ENCODE measurements at regions not wholly inside any gene's neighbourhood (a gene's known extent, or its start where the extent isn't known, plus 50 kb on each side); places are given as distances from the start of the nearest gene placed in this dataset.
"Not testable (repeated sequence)": the region's sequence is repeated elsewhere in the genome, so short reads cannot be mapped to it uniquely, and the experiment has no call there.

GRCh38 chr10:33858326-33858725 lies 523.9 kb upstream of the NRP1 start:
- DNase-seq = no peak

GRCh38 chr10:33853221-33853620 lies 518.8 kb upstream of the NRP1 start:
- DNase-seq = not testable (repeated sequence)

DNA sequence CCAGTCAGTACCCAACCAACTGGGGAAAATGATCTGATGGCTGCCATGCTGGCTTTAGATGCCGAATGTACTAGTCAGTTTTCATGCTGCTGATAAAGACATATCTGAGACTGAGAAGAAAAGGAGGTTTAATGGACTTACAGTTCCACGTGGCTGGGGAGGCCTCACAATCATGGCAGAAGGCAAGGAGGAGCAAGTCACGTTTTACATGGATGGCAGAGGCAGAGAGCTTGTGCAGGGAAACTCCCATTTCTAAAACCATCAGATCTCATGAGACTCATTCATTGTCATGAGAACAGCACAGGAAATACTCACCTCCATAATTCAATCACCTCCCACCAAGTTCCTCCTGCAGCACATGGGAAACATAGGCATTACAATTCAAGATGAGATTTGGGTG lies 508.9 kb upstream of the NRP1 start:
- DNase-seq = no peak

- no peak for DNase-seq
Observed at GRCh38 chr10:33841678-33842077, 507.2 kb upstream of the NRP1 start.

DNA sequence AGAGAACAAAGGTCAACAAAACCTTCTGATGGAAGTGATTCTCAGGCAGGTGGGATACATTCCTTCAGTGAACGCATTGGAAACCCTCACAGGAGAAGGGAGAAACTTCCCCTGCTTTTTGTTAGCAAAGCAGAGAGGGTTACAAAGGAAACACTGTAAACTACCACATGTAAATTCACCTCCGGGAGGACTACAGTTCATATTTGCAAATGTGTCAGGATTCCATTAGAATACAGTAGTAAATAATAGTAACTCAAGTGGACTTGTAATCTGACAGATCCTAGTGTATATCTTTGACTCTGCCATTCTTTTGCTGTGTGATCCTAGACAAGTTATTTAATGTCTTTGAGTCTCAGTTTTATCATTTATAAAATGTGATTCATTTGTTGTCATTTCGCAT lies 504.3 kb upstream of the NRP1 start:
- no peak for DNase-seq

DNA sequence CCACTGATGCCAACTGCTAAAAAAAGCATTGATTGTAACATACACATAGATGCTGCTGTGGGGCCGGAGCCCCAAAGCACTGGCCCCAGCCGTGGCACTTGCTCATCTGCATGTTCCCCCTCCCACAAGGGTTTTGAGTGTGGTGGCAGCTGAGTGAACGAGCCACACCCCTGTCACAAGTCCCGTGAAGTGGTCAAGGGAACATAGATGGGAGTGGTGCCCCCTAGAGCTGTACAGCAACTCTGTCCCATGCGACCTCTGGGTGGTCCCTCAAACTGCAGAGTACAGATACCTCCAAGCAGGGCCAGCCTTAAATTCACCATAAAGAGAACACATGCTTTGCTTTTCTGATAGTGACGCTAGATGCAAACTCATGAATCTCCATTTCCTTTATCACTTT lies 503.3 kb upstream of the NRP1 start:
- DNase-seq = no peak

DNA sequence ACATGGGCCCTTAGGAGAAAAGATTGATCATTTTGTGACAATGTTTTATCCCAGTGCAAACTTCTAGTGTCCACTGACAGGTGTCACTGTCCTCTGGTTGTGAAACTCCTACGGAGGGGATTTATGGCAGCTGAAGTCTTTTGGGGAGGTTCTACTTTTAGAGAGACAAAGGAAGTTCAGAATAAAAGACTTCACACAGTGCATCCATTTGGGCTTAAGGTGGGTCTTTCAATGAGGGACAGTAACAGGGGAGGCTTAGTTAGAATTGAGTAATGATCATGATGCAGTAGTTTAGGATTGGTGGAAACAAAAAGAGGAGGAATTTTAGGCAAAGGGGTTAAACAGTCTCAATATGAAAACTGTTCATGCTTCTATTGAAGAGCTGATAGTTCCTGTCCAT lies 501.1 kb upstream of the NRP1 start:
- DNase-seq = no peak

GRCh38 chr10:33833566-33833965 lies 499.1 kb upstream of the NRP1 start:
- no peak for DNase-seq

DNA sequence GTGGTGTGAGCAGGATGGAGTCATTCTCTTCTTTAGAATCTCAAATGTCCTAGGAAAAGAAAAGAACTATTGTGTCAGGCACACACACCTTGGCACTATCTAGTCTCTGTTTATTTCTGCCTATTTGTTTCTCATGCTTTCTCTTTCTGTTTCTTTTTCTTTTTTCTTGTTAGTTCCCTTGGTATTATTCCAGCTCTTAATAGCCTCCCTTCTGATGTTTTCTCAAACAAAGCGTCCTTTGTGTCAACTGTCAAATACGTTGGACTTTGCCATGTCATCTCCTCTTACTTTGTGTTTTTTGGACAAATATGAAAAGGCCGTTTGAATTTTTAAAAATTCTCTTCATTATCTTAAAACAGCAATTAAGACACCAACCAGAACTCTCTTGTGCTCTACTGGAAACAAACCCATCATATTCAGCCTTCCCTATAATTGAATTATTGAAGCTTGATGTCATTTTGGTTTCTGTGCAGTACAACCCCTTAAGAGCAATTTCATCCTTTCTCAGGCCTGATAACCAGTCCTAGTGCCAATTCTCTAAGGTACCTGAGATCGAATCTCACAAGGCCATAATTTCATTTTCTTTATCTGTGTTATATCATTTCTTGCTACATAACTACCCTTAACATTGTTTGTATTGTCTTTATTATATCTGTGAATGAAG lies 497.8 kb upstream of the NRP1 start:
- no peak for DNase-seq

DNA sequence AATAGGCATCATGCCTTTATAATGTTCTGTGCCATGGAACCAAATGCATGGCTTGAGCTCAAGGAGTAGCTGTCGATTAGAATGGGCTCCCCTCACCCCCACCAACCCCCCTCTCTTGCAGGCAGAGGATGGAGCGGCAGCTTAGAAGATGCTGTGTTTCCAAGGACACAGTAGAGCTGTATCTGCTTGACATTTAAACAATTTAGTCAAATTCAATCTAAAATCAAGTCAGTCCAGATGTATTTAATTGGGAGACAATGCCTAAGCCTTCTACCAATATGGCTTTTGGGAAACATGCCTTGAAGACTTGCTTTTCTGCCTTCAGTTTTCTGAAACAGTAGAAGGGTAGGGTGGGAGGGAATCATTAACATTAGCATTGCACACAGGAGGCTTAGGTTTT lies 497.1 kb upstream of the NRP1 start:
- no peak for DNase-seq

GRCh38 chr10:33829899-33830298 lies 495.4 kb upstream of the NRP1 start:
- DNase-seq = not testable (repeated sequence)

GRCh38 chr10:33828592-33828991 lies 494.1 kb upstream of the NRP1 start:
- no peak for DNase-seq

GRCh38 chr10:33826186-33826585 lies 491.7 kb upstream of the NRP1 start:
- no peak for DNase-seq

DNA sequence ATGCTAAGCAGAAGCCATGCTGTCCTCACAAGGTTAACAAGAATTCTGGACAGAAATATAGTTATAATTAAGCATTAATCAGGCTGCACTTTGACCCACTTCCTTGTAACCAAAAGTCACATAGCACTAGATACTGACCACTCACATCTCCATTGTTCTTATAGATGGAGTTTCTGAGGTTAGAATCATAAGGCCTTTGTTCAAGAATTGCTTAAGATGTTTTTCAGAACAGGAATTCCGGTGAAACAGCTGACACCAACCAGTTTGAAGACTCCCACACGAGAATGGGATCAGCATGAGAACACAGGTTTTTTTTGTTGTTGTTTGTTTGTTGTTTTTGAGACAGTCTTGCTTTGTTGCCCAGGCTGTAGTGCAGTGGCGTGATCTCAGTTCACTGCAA lies 488.3 kb upstream of the NRP1 start:
- DNase-seq = no peak

GRCh38 chr10:33820531-33820930 lies 486.1 kb upstream of the NRP1 start:
- DNase-seq = no peak

GRCh38 chr10:33819206-33819605 lies 484.7 kb upstream of the NRP1 start:
- DNase-seq = no peak

DNA sequence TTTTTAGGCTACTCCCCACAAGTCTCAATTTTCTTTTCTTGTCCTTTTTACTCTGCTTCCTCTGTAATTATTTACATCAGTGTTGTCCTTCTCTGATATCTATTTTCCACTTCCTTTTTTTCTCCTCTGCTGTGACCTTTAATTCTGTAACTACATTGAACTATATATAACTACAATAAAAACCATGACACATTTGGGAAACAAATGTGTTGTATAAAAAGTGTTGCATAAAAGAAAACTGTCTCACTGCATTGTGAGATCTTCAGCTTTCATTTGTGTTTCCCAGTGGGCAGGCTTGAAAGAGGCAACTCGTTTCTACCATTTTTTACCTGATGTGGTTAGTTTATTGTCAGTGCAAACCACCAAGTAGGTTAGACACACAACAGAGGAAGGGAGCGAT lies 483.9 kb upstream of the NRP1 start:
- DNase-seq = no peak

- DNase-seq = no peak
Observed at GRCh38 chr10:33817605-33818004, 483.1 kb upstream of the NRP1 start.

DNA sequence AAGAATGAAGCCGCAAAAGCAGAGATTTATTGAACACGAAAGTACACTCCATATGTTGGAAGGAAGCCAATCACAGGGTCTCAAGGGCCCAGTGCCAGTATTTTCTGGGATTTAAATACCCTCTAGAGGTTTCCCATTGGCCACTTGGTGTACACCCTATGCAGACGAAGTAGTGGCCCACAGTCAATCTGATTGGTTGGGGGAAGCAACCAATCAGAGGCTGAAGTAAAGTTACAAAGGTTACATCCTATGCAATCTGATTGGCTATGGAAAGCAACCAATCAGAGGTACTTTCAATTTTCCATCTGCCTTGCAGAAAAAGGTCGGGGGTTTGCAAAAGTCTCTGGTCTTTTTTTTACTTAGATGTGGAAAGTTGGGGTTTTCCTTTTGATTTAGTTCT lies 481.3 kb upstream of the NRP1 start:
- DNase-seq = no peak

DNA sequence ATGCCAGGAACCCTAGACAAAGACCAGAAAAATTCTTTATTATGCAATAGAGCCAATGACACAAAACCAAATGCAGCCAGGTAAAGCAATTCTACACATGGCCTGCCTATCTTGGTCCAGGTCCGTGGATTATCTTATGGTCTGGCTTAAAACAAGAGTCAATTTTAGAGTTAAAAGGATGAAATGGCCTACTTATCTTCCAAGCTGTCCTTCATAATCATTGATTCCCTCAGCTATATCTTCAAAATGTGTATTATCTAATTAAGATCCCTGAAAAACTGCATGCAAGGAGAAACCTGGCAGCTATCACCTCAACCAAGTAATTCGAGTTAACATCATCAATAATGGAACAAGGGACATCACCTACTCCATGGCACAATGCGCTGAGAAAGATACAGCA lies 479.4 kb upstream of the NRP1 start:
- no peak for DNase-seq

- DNase-seq = no peak
Observed at GRCh38 chr10:33813415-33813814, 478.9 kb upstream of the NRP1 start.

DNA sequence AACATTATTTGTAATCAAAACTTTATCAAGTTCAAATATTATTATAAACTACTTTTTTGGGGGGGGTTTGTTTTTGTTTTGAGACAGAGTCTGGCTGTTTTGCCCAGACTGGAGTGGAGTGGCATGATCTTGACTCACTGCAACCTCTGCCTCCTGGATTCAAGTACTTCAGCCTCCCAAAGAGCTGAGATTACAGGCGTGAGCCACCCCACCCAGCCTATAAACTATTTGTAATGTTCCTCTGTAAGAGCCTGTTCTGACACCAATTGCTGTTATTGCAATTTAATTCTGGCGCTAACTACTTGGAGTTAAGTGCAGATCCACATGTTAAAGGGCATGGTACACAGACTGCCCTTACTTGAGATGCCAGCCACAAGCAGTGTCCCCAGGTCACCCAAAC lies 478.1 kb upstream of the NRP1 start:
- DNase-seq = no peak

DNA sequence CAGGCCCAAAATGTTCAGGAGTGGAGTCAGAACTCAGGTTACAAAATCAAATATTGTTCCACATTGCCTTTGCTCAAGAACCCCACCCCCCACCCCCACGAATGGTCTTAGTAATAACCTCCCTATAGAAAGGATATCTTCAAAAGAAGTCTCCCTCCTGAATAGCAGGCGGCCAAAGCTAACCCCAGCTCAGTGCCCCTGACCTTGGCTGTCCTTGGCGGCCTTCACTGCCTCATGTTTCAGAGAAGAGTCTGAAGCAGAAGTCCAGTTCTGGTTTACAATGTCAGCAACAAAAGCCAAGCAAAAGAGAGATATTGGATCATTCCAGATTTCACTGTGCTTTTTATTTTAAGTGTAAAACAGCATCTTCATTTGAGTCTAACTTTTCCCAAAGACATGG lies 476.5 kb upstream of the NRP1 start:
- DNase-seq = no peak

GRCh38 chr10:33809732-33810131 lies 475.3 kb upstream of the NRP1 start:
- no peak for DNase-seq

GRCh38 chr10:33808475-33808874 lies 474.0 kb upstream of the NRP1 start:
- DNase-seq = no peak

Measured in DMS53 (cell line).